HEK293 (cell line): ENCODE measurements at regions not wholly inside any gene's neighbourhood (a gene's known extent, or its start where the extent isn't known, plus 50 kb on each side); places are given as distances from the start of the nearest gene placed in this dataset.
A peak's percentile ranks its signal among the peaks of the same experiment; 100 is the strongest.

Experiments
- CTCF ChIA-PET: fragments of 350-600 bp; formaldehyde crosslinking; extraction: SDS; loops from one replicate; lab custom pipeline; 2021; ENCODE audit warnings: antibody characterized with exemption; lab: Yijun Ruan, JAX
- POLR2A ChIA-PET: fragments of 300-600 bp; formaldehyde crosslinking; extraction: SDS; loops from one replicate; lab custom pipeline; 2020; ENCODE audit warnings: antibody characterized with exemption, inconsistent platforms; lab: Yijun Ruan, JAX
- H3K27ac ChIP-seq: fragments of 200-500 bp; sonication (Bioruptor generic); 2 replicates; pipeline ENCODE4 v1.5.1; 2014; ENCODE audit warnings: low read depth, low read length, control low read depth, inconsistent platforms; ENCODE audit errors: extremely low read depth
- H3K36me3 ChIP-seq, 2 experiments: fragments of 200-500 bp in 1 of 2; sonication (Bioruptor generic) in 1 of 2; 1 replicate in 1 of 2; 2 replicates in 1 of 2; pipeline ENCODE4 v1.5.1; 2014 to 2017; ENCODE audit warnings: inconsistent platforms in 2 of 2, low read length in 2 of 2; ENCODE audit not compliant: control insufficient read depth in 2 of 2, insufficient read depth in 1 of 2
- H3K4me1 ChIP-seq: fragments of 200-500 bp; sonication (Bioruptor generic); 2 replicates; pipeline ENCODE4 v1.5.1; 2014; ENCODE audit warnings: mild to moderate bottlenecking, low read length, inconsistent platforms; ENCODE audit not compliant: control insufficient read depth, insufficient read depth
- H3K4me3 ChIP-seq: 2 replicates; pipeline ENCODE4 v1.5.1; 2011; ENCODE audit warnings: low read depth, mild to moderate bottlenecking, control low read depth, low read length, moderate library complexity
- H3K9me3 ChIP-seq: fragments of 200-500 bp; sonication (Bioruptor generic); 2 replicates; pipeline ENCODE4 v1.5.1; 2014; ENCODE audit warnings: low read depth, low read length, inconsistent platforms; ENCODE audit not compliant: control insufficient read depth, insufficient read depth
- CTCF ChIP-seq: fragments of 450-650 bp; formaldehyde crosslinking; IDR thresholded peaks from 2 replicates; pipeline ENCODE4 v1.5.1; 2016; ENCODE audit warnings: missing biosample characterization, missing genetic modification characterization
- GLIS2 ChIP-seq: fragments of 450-650 bp; formaldehyde crosslinking; IDR thresholded peaks from 2 replicates; pipeline ENCODE4 v1.5.1; 2016; ENCODE audit warnings: missing biosample characterization, missing genetic modification characterization
- KLF8 ChIP-seq: fragments of 450-650 bp; formaldehyde crosslinking; IDR thresholded peaks from 2 replicates; pipeline ENCODE4 v1.5.1; 2016; ENCODE audit warnings: missing biosample characterization, missing genetic modification characterization
- REST ChIP-seq: fragments of 450-650 bp; formaldehyde crosslinking; IDR thresholded peaks from 2 replicates; pipeline ENCODE4 v1.5.1; 2016; ENCODE audit warnings: missing biosample characterization, missing genetic modification characterization
- SCRT1 ChIP-seq: fragments of 450-650 bp; formaldehyde crosslinking; IDR thresholded peaks from 2 replicates; pipeline ENCODE4 v1.5.1; 2016; ENCODE audit warnings: missing biosample characterization, missing genetic modification characterization, borderline replicate concordance
- ZBTB26 ChIP-seq: fragments of 450-650 bp; formaldehyde crosslinking; optimal IDR thresholded peaks from 2 replicates; pipeline ENCODE3; 2016; ENCODE audit warnings: missing biosample characterization, mild to moderate bottlenecking, missing genetic modification characterization
- ZNF341 ChIP-seq: fragments of 450-650 bp; formaldehyde crosslinking; IDR thresholded peaks from 2 replicates; pipeline ENCODE4; 2016; ENCODE audit warnings: low read depth, missing biosample characterization, missing genetic modification characterization
- ZNF555 ChIP-seq: fragments of 450-650 bp; formaldehyde crosslinking; conservative IDR thresholded peaks from 2 replicates; pipeline ENCODE4 v1.5.1; 2017; ENCODE audit warnings: missing biosample characterization, mild to moderate bottlenecking, missing genetic modification characterization, inconsistent platforms
- ZNF623 ChIP-seq: fragments of 450-650 bp; formaldehyde crosslinking; IDR thresholded peaks from 2 replicates; pipeline ENCODE4 v1.5.1; 2016; ENCODE audit warnings: missing biosample characterization, missing genetic modification characterization
- ZNF660 ChIP-seq: fragments of 450-650 bp; IDR thresholded peaks from 2 replicates; pipeline ENCODE4 v1.5.1; 2018; ENCODE audit warnings: missing biosample characterization, mild to moderate bottlenecking, missing genetic modification characterization
- TF ChIP-seq, protein P1 (sequence below): fragments of 450-650 bp; formaldehyde crosslinking; IDR thresholded peaks from 2 replicates; pipeline ENCODE4 v1.5.1; 2017; ENCODE audit warnings: missing biosample characterization, missing genetic modification characterization

- TF ChIP-seq ZBTB26 (tag by site-specific recombination) (peak; percentile 74), ZNF660 (tag by site-specific recombination) (no peak)
- TF ChIP-seq, all 188 proteins: peak for 1
- Histone ChIP-seq H3K27ac (no peak overlapping the region), H3K9me3 (no peaks in the 10 kb centered on the region), H3K4me3 (no peak overlapping the region), H3K4me1 (no peaks in the 10 kb centered on the region), H3K36me3 (no peaks in the 10 kb centered on the region)
- CTCF ChIA-PET, result interaction anchor here (0.6 to 1.6 kb wide), 8 partner anchors 9 to 936 kb away, joined by 3 to 6 read pairs (median 3); no protein-coding TSS in a partner anchor
- POLR2A ChIA-PET, result interaction anchor here (0.6 to 2.7 kb wide), 31 partner anchors 9 to 808 kb away, joined by 3 to 38 read pairs (median 6); partner anchors contain the start of genes BRCA1, DHX8, HDAC5 and NBR1
Observed at GRCh38 chr17:43315369-43315768, 81.6 kb upstream of the RNU2-1 start.

- no peak for TF ChIP-seq ZNF623 (tag by site-specific recombination)
- no peak for TF ChIP-seq CTCF (tag by site-specific recombination)
- no peak for TF ChIP-seq ZNF555 (tag by site-specific recombination)
- no peak for TF ChIP-seq GLIS2
- TF ChIP-seq, protein P1, sequence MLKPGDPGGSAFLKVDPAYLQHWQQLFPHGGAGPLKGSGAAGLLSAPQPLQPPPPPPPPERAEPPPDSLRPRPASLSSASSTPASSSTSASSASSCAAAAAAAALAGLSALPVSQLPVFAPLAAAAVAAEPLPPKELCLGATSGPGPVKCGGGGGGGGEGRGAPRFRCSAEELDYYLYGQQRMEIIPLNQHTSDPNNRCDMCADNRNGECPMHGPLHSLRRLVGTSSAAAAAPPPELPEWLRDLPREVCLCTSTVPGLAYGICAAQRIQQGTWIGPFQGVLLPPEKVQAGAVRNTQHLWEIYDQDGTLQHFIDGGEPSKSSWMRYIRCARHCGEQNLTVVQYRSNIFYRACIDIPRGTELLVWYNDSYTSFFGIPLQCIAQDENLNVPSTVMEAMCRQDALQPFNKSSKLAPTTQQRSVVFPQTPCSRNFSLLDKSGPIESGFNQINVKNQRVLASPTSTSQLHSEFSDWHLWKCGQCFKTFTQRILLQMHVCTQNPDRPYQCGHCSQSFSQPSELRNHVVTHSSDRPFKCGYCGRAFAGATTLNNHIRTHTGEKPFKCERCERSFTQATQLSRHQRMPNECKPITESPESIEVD, result no peak
- no peak for TF ChIP-seq REST (tag by site-specific recombination)
- TF ChIP-seq KLF8, result no peak
- TF ChIP-seq ZNF341, result no peak
- no peak for TF ChIP-seq ZBTB26 (tag by site-specific recombination)
- no peak for TF ChIP-seq SCRT1
- POLR2A ChIA-PET, result interaction anchor here (0.6 to 2.7 kb wide), 11 partner anchors 13 to 541 kb away, joined by 3 to 38 read pairs (median 5); partner anchors contain the start of gene RND2
- CTCF ChIA-PET, result interaction anchor here (1.1 to 1.6 kb wide), 3 partner anchors 8 to 290 kb away, joined by 4 to 6 read pairs (median 4); no protein-coding TSS in a partner anchor
- no peak overlapping the region for H3K4me3 ChIP-seq
- H3K4me1 ChIP-seq, result no peaks in the 10 kb centered on the region
- no peaks in the 10 kb centered on the region for H3K9me3 ChIP-seq
- no peak overlapping the region for H3K27ac ChIP-seq
- no peaks in the 10 kb centered on the region for H3K36me3 ChIP-seq
Observed at GRCh38 chr17:43314611-43315011, 80.8 kb upstream of the RNU2-1 start.
